Stomach (tissue), 4 donors: ENCODE measurements at regions not wholly inside any gene's neighbourhood (a gene's known extent, or its start where the extent isn't known, plus 50 kb on each side); places are given as distances from the start of the nearest gene placed in this dataset.

ENCODE experiments used
- CTCF ChIP-seq, 7 experiments: fragments of 450-650 bp in 4 of 7; fragments of 200-600 bp in 3 of 7; sonication (generic) in 3 of 7; IDR thresholded peaks; one replicate each; pipeline ENCODE4 v1.5.1; 2016 to 2019; ENCODE audit warnings: antibody characterized with exemption in 7 of 7, control low read depth in 2 of 7, mild to moderate bottlenecking in 1 of 7
- EP300 ChIP-seq: sonication (generic); formaldehyde crosslinking; IDR thresholded peaks from one replicate; pipeline ENCODE4 v1.6.1; 2017; ENCODE audit warnings: antibody characterized with exemption
- POLR2A ChIP-seq, 4 donors: fragments of 450-650 bp; IDR thresholded peaks; one replicate each; pipeline ENCODE4 v1.6.1; 2016; ENCODE audit warnings: antibody characterized with exemption in 4 of 4, control low read depth in 2 of 4, mild to moderate bottlenecking in 1 of 4, moderate library complexity in 1 of 4
- POLR2AphosphoS5 ChIP-seq, 3 donors: sonication (generic); formaldehyde crosslinking; IDR thresholded peaks; one replicate each; pipeline ENCODE4 v1.6.1; 2016; ENCODE audit warnings: antibody characterized with exemption in 3 of 3

- no peak for TF ChIP-seq POLR2A (IDR thresholded peaks at IDR 0.05)
- no peak for TF ChIP-seq POLR2AphosphoS5 (IDR thresholded peaks at IDR 0.05)
- peak in 6 of 7 experiments; percentile 63 to 98 (median 90) for TF ChIP-seq CTCF (IDR thresholded peaks at IDR 0.05)
- TF ChIP-seq EP300: no peak
Measured at GRCh38 chr17:33779234-33779591, 475.9 kb upstream of the CCL2 start.
